ENCODE measurements at regions not wholly inside any gene's neighbourhood (a gene's known extent, or its start where the extent isn't known, plus 50 kb on each side); places are given as distances from the start of the nearest gene placed in this dataset.

DNA sequence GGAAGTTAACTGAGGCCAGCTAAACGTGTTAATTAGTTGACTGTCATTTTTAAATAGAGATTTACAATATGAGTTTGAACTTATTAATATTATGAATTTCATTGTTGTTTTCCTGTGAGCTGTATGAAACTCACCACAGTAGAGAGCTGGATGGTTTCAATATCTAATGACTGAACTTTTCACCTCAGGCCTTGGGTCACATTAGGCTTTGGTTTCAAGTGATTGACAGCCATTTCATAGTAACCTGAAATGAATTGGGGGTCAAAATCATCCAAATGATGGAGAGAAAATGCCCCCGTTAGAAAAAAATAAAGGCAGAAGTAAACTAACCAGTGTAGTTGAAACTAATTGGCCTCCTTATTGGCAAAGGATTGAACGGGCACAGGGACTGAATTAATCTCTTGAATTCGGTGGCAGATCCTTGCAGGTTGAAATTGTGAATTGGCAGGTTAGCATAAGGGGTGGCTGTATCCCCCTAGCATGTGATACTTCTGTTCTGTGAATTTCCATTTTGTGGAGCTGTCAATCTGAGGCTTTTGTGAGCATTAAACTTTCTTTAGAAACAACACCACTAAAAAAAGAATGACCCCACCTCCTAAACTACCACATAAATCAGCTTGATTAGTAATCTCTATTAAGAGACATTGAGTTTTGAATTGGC, 155.1 kb upstream of the MMS22L start:
- TF ChIP-seq, protein P1, sequence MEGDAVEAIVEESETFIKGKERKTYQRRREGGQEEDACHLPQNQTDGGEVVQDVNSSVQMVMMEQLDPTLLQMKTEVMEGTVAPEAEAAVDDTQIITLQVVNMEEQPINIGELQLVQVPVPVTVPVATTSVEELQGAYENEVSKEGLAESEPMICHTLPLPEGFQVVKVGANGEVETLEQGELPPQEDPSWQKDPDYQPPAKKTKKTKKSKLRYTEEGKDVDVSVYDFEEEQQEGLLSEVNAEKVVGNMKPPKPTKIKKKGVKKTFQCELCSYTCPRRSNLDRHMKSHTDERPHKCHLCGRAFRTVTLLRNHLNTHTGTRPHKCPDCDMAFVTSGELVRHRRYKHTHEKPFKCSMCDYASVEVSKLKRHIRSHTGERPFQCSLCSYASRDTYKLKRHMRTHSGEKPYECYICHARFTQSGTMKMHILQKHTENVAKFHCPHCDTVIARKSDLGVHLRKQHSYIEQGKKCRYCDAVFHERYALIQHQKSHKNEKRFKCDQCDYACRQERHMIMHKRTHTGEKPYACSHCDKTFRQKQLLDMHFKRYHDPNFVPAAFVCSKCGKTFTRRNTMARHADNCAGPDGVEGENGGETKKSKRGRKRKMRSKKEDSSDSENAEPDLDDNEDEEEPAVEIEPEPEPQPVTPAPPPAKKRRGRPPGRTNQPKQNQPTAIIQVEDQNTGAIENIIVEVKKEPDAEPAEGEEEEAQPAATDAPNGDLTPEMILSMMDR (IDR thresholded peaks at IDR 0.05) = no peak

GRCh38 chr6:97440590-97441176, 157.7 kb upstream of the MMS22L start:
- TF ChIP-seq, protein P1 (IDR thresholded peaks at IDR 0.05) = peak; percentile 64

GRCh38 chr6:97443408-97444080, 160.5 kb upstream of the MMS22L start:
- TF ChIP-seq, protein P1 (IDR thresholded peaks at IDR 0.05) = no peak

GRCh38 chr6:97445407-97445806, 162.4 kb upstream of the MMS22L start:
- TF ChIP-seq, protein P1 (IDR thresholded peaks at IDR 0.05) = no peak

DNA sequence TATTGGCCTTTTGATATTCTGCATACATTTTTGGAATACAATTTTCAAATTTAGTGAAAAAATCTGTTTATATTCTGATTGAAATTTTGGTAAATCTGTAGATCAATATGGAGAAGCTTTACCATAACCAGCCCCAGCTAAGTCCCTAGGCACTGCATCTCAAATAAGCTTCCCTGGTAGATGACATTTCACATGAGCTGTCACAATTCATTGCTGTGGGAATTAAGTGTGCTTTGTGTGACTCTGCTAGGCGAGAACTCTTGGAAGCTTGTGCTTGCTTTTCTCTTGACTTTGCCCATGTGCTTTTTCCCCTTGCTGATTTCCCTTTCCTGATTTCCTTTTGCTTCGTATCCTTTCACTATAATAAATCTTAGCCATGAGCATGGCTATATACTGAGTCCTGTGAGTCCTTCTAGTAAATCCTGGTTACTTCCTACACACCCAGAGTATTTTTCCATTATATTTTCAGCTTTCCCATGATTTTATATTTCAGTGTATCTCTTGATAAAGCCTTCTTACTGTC, 166.5 kb upstream of the MMS22L start:
- TF ChIP-seq, protein P1 (IDR thresholded peaks at IDR 0.05) = no peak

- TF ChIP-seq, protein P1 (IDR thresholded peaks at IDR 0.05) = no peak
These were observed 167.1 kb upstream of the MMS22L start for GRCh38 chr6:97450087-97450486.

DNA sequence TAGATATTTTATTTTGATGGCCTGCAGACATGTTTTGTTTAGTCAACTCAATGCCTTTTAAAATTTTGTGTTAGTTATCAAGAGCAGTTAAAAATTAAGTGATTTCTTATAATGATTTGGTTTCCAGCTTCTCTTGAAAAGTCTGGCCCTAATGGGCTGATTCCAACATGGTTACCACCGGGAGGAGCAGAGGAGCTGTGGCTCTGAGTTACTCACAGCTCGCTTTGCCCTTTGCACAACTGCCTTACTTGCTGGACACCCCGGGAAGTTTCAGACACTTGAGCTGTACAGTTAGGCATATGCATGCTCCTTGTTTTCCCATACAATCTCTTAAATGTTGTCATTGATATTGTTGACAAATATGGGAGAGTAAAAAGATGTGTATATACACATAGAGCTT, 173.1 kb upstream of the MMS22L start:
- TF ChIP-seq, protein P1 (IDR thresholded peaks at IDR 0.05) = no peak
